Tibial nerve (tissue), 4 donors: ENCODE measurements at regions not wholly inside any gene's neighbourhood (a gene's known extent, or its start where the extent isn't known, plus 50 kb on each side); places are given as distances from the start of the nearest gene placed in this dataset.

Source experiments
- DNase-seq, 2 donors: peaks; one replicate each; pipeline ENCODE4 v3.0.0-alpha.2; 2019; ENCODE audit warnings: low spot score in 2 of 2
- H3K27ac ChIP-seq, 4 donors: fragments of 200-600 bp; sonication (generic) in 3 of 4; one replicate each; pipeline ENCODE4 v1.5.1; 2017 to 2019; ENCODE audit warnings: mild to moderate bottlenecking in 1 of 4
- H3K27me3 ChIP-seq, 2 donors: fragments of 200-600 bp; sonication (generic) in 1 of 2; one replicate each; pipeline versions ENCODE4 v1.5.1 to v1.6.0; 2017 to 2019
- H3K36me3 ChIP-seq, 3 donors: fragments of 200-600 bp; sonication (generic); one replicate each; pipeline ENCODE4 v1.5.1; 2018 to 2019
- H3K4me1 ChIP-seq, 4 donors: fragments of 200-600 bp; sonication (generic) in 3 of 4; one replicate each; pipeline ENCODE4 v1.5.1; 2017 to 2019
- H3K4me3 ChIP-seq, 4 donors: fragments of 200-600 bp; sonication (generic) in 3 of 4; one replicate each; pipeline ENCODE4 v1.5.1; 2017 to 2019; ENCODE audit warnings: mild to moderate bottlenecking in 1 of 4, moderate library complexity in 1 of 4
- H3K9me3 ChIP-seq, 4 donors: fragments of 200-600 bp; sonication (generic) in 3 of 4; one replicate each; pipeline ENCODE4 v1.5.1; 2017 to 2019
- CTCF ChIP-seq, 5 experiments: fragments of 200-600 bp in 3 of 5; fragments of 450-650 bp in 2 of 5; sonication (generic) in 3 of 5; IDR thresholded peaks; one replicate each; pipeline ENCODE4 v1.5.1; 2016 to 2019; ENCODE audit warnings: antibody characterized with exemption in 5 of 5, mild to moderate bottlenecking in 3 of 5, moderate library complexity in 2 of 5
- EP300 ChIP-seq, 2 donors: sonication (generic); formaldehyde crosslinking; IDR thresholded peaks; one replicate each; pipeline ENCODE4 v1.6.1; 2017; ENCODE audit warnings: antibody characterized with exemption in 2 of 2, mild to moderate bottlenecking in 1 of 2
- POLR2A ChIP-seq, 2 donors: fragments of 450-650 bp; IDR thresholded peaks; one replicate each; pipeline ENCODE4 v1.6.1; 2017; ENCODE audit warnings: antibody characterized with exemption in 2 of 2, mild to moderate bottlenecking in 2 of 2, moderate library complexity in 2 of 2
- WGBS, 2 donors: methylation state at CpG; one replicate each; pipeline ENCODE4 v1.1.5; 2018; 5-methylcytosine and 5-hydroxymethylcytosine counted together

DNA sequence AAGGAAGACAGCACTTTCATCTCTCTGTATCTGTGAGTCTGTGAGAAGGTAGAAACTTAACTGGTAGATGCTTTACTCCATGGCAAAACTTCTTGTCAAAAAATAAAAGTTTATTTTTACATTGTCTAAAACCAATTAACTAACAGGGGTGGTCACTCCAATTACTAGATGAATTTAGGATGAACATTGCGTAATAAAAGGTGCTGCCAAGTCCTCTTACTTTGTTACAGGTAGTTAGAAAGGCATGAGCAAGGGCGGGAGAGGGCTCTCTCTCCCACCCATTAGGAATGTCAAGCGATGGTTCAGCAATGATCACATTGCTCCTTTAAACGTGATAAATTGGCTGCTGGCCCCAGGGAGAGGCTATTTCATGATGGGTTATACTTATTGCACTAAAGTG is 512.3 kb downstream of the SLITRK5 start:
- Histone ChIP-seq H3K36me3 (no peaks in the 10 kb centered on the region), H3K9me3 (no peaks in the 10 kb centered on the region), H3K27me3 (no peaks in the 10 kb centered on the region), H3K27ac (no peak overlapping the region), H3K4me3 (no peak overlapping the region), H3K4me1 (no peaks in the 10 kb centered on the region)
- TF ChIP-seq POLR2A (IDR thresholded peaks at IDR 0.05) (no peak), CTCF (IDR thresholded peaks at IDR 0.05) (no peak), EP300 (IDR thresholded peaks at IDR 0.05) (no peak)
- DNase-seq: no peak
- 82% methylated on average over 4 of the region's 4 CpGs for WGBS, 2 donors

- no peak overlapping the region for H3K27ac ChIP-seq
- H3K4me3 ChIP-seq: no peak overlapping the region
- TF ChIP-seq POLR2A (IDR thresholded peaks at IDR 0.05): no peak
- TF ChIP-seq EP300 (IDR thresholded peaks at IDR 0.05): no peak
- TF ChIP-seq CTCF (IDR thresholded peaks at IDR 0.05): no peak
- 90 to 92% methylated on average over 3 of the region's 3 CpGs for WGBS, 2 donors
- no peaks in the 10 kb centered on the region for H3K27me3 ChIP-seq
- no peak for DNase-seq
- H3K36me3 ChIP-seq: no peaks in the 10 kb centered on the region
- no peaks in the 10 kb centered on the region for H3K4me1 ChIP-seq
- H3K9me3 ChIP-seq: no peaks in the 10 kb centered on the region
These were observed 517.8 kb downstream of the SLITRK5 start for GRCh38 chr13:88188986-88189385.

DNA sequence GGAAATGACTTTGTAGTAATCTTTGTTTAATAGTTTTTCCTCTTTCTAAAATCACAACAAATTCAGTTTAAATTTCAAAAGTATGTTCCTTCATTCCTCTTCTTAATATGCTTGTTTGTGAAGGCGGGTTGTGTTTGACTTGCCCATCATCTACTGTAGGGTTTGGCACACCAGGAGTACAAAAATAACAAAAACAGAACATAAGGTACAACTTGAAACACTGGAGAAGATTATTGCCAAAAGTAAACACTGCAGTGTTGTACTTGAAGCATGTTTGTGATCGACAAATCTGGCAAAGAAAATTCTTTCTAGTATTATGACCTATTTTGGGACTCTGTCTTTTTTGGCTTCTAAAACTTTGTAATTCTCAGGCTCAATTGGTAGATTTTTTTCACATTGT is 518.6 kb downstream of the SLITRK5 start:
- Histone ChIP-seq H3K27ac (no peak overlapping the region), H3K9me3 (no peaks in the 10 kb centered on the region), H3K4me1 (no peaks in the 10 kb centered on the region), H3K27me3 (no peaks in the 10 kb centered on the region), H3K36me3 (no peaks in the 10 kb centered on the region), H3K4me3 (no peak overlapping the region)
- no peak for DNase-seq
- WGBS, 2 donors: 41 to 51% methylated on average over 2 of the region's 2 CpGs
- TF ChIP-seq EP300 (IDR thresholded peaks at IDR 0.05) (peak in 1 of 2 donors; percentile 47), POLR2A (IDR thresholded peaks at IDR 0.05) (no peak)

GRCh38 chr13:88196106-88196505 is 524.9 kb downstream of the SLITRK5 start:
- Histone ChIP-seq H3K36me3 (no peaks in the 10 kb centered on the region), H3K9me3 (peaks cover 0 to 5% (median 0%) of the 10 kb centered on the region in 4 donors), H3K27ac (no peak overlapping the region), H3K27me3 (no peaks in the 10 kb centered on the region), H3K4me1 (no peaks in the 10 kb centered on the region), H3K4me3 (no peak overlapping the region)
- 85 to 87% methylated on average over 3 of the region's 3 CpGs for WGBS, 2 donors
- TF ChIP-seq EP300 (IDR thresholded peaks at IDR 0.05) (no peak), CTCF (IDR thresholded peaks at IDR 0.05) (no peak), POLR2A (IDR thresholded peaks at IDR 0.05) (no peak)
- no peak for DNase-seq

- H3K4me1 ChIP-seq: no peaks in the 10 kb centered on the region
- H3K27me3 ChIP-seq: no peaks in the 10 kb centered on the region
- H3K27ac ChIP-seq: no peak overlapping the region
- DNase-seq: no peak
- 87% methylated on average over 6 of the region's 6 CpGs for WGBS, 2 donors
- TF ChIP-seq EP300 (IDR thresholded peaks at IDR 0.05) (no peak), CTCF (IDR thresholded peaks at IDR 0.05) (no peak), POLR2A (IDR thresholded peaks at IDR 0.05) (no peak)
- no peak overlapping the region for H3K4me3 ChIP-seq
- no peaks in the 10 kb centered on the region for H3K36me3 ChIP-seq
- H3K9me3 ChIP-seq: no peaks in the 10 kb centered on the region
These were observed 546.2 kb downstream of the SLITRK5 start for GRCh38 chr13:88217372-88217771.

DNA sequence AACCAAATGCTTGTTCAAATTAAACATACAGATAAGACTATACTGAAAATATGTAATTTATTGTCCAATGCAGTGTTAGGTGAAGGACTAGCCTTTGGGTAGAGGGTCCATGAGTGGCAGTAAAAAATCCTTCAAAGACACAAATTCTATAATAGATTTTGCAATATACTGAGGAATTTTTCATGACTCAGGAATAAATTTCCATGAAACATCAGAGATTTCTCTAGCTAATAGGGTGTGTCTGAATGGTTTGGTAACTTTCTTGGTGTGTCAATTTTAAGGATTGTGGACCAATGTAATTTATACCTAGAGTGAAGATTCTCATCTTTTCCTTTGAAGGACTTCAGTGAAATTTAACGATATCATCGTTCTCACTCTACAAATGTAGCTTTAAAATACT is 546.7 kb downstream of the SLITRK5 start:
- H3K27me3 ChIP-seq: no peaks in the 10 kb centered on the region

More for the DNA sequence above, 546.7 kb downstream of the SLITRK5 start:
- no peaks in the 10 kb centered on the region for H3K9me3 ChIP-seq
- H3K4me3 ChIP-seq: no peak overlapping the region
- no peak overlapping the region for H3K27ac ChIP-seq
- no peaks in the 10 kb centered on the region for H3K36me3 ChIP-seq
- no peaks in the 10 kb centered on the region for H3K4me1 ChIP-seq
- no peak for DNase-seq
- WGBS, 2 donors: 90 to 94% methylated on average over 2 of the region's 2 CpGs
- TF ChIP-seq EP300 (IDR thresholded peaks at IDR 0.05) (no peak), POLR2A (IDR thresholded peaks at IDR 0.05) (no peak), CTCF (IDR thresholded peaks at IDR 0.05) (no peak)
